ENCODE measurements at regions not wholly inside any gene's neighbourhood (a gene's known extent, or its start where the extent isn't known, plus 50 kb on each side); places are given as distances from the start of the nearest gene placed in this dataset.

- 86 to 87% methylated on average over 12 of the region's 12 CpGs for WGBS, 2 donors
- Histone ChIP-seq H3K27me3 (ENCODE audit: control insufficient read depth in 1 of 2, insufficient read depth in 2 of 2, low read length in 2 of 2) (no peaks in the 10 kb centered on the region), H3K4me1 (ENCODE audit: control insufficient read depth in 2 of 2, insufficient read depth in 2 of 2, low read length in 1 of 2) (peaks cover 0 to 2% of the 10 kb centered on the region in 2 donors), H3K36me3 (ENCODE audit: control insufficient read depth in 2 of 2, insufficient read depth in 2 of 2, low read length in 1 of 2) (no peaks in the 10 kb centered on the region), H3K27ac (ENCODE audit: low read depth in 2 of 2, low read length in 1 of 2) (no peak overlapping the region), H3K9me3 (ENCODE audit: control insufficient read depth in 2 of 2, insufficient read depth in 1 of 2, low read depth in 1 of 2, low read length in 1 of 2) (no peaks in the 10 kb centered on the region), H3K4me3 (ENCODE audit: low read depth in 1 of 2, low read length in 2 of 2) (no peak overlapping the region)
Observed at GRCh38 chr7:47724335-47724982, 142.5 kb upstream of the TNS3 start.

- H3K4me1 ChIP-seq (ENCODE audit: control insufficient read depth in 2 of 2, insufficient read depth in 2 of 2, low read length in 1 of 2): peaks cover 0 to 2% of the 10 kb centered on the region in 2 donors
- no peak overlapping the region for H3K27ac ChIP-seq (ENCODE audit: low read depth in 2 of 2, low read length in 1 of 2)
- WGBS, 2 donors: 94 to 95% methylated on average over 8 of the region's 8 CpGs
- H3K36me3 ChIP-seq (ENCODE audit: control insufficient read depth in 2 of 2, insufficient read depth in 2 of 2, low read length in 1 of 2): no peaks in the 10 kb centered on the region
- no peaks in the 10 kb centered on the region for H3K27me3 ChIP-seq (ENCODE audit: control insufficient read depth in 1 of 2, insufficient read depth in 2 of 2, low read length in 2 of 2)
- H3K9me3 ChIP-seq (ENCODE audit: control insufficient read depth in 2 of 2, insufficient read depth in 1 of 2, low read depth in 1 of 2, low read length in 1 of 2): no peaks in the 10 kb centered on the region
- no peak overlapping the region for H3K4me3 ChIP-seq (ENCODE audit: low read depth in 1 of 2, low read length in 2 of 2)
Observed at GRCh38 chr7:47722126-47722525, 140.2 kb upstream of the TNS3 start.

- Histone ChIP-seq H3K4me3 (ENCODE audit: low read depth in 1 of 2, low read length in 2 of 2) (no peak overlapping the region), H3K27me3 (ENCODE audit: control insufficient read depth in 1 of 2, insufficient read depth in 2 of 2, low read length in 2 of 2) (no peaks in the 10 kb centered on the region), H3K9me3 (ENCODE audit: control insufficient read depth in 2 of 2, insufficient read depth in 1 of 2, low read depth in 1 of 2, low read length in 1 of 2) (no peaks in the 10 kb centered on the region), H3K36me3 (ENCODE audit: control insufficient read depth in 2 of 2, insufficient read depth in 2 of 2, low read length in 1 of 2) (no peaks in the 10 kb centered on the region), H3K27ac (ENCODE audit: low read depth in 2 of 2, low read length in 1 of 2) (no peak overlapping the region), H3K4me1 (ENCODE audit: control insufficient read depth in 2 of 2, insufficient read depth in 2 of 2, low read length in 1 of 2) (peaks cover 0 to 2% of the 10 kb centered on the region in 2 donors)
- WGBS, 2 donors: 94 to 96% methylated on average over 9 of the region's 9 CpGs
Observed at GRCh38 chr7:47721670-47722069, 139.8 kb upstream of the TNS3 start.

GRCh38 chr7:47720907-47721244, 139.0 kb upstream of the TNS3 start:
- Histone ChIP-seq H3K27ac (ENCODE audit: low read depth in 2 of 2, low read length in 1 of 2) (no peak overlapping the region), H3K4me1 (ENCODE audit: control insufficient read depth in 2 of 2, insufficient read depth in 2 of 2, low read length in 1 of 2) (peaks cover 0 to 2% of the 10 kb centered on the region in 2 donors), H3K4me3 (ENCODE audit: low read depth in 1 of 2, low read length in 2 of 2) (no peak overlapping the region), H3K9me3 (ENCODE audit: control insufficient read depth in 2 of 2, insufficient read depth in 1 of 2, low read depth in 1 of 2, low read length in 1 of 2) (no peaks in the 10 kb centered on the region), H3K27me3 (ENCODE audit: control insufficient read depth in 1 of 2, insufficient read depth in 2 of 2, low read length in 2 of 2) (no peaks in the 10 kb centered on the region), H3K36me3 (ENCODE audit: control insufficient read depth in 2 of 2, insufficient read depth in 2 of 2, low read length in 1 of 2) (no peaks in the 10 kb centered on the region)
- WGBS, 2 donors: 88 to 90% methylated on average over 8 of the region's 8 CpGs

- Histone ChIP-seq H3K36me3 (ENCODE audit: control insufficient read depth in 2 of 2, insufficient read depth in 2 of 2, low read length in 1 of 2) (no peaks in the 10 kb centered on the region), H3K4me1 (ENCODE audit: control insufficient read depth in 2 of 2, insufficient read depth in 2 of 2, low read length in 1 of 2) (peaks cover 0 to 2% of the 10 kb centered on the region in 2 donors), H3K4me3 (ENCODE audit: low read depth in 1 of 2, low read length in 2 of 2) (no peak overlapping the region), H3K27ac (ENCODE audit: low read depth in 2 of 2, low read length in 1 of 2) (no peak overlapping the region), H3K9me3 (ENCODE audit: control insufficient read depth in 2 of 2, insufficient read depth in 1 of 2, low read depth in 1 of 2, low read length in 1 of 2) (no peaks in the 10 kb centered on the region), H3K27me3 (ENCODE audit: control insufficient read depth in 1 of 2, insufficient read depth in 2 of 2, low read length in 2 of 2) (no peaks in the 10 kb centered on the region)
- WGBS, 2 donors: 50 to 51% methylated on average over 12 of the region's 12 CpGs
Observed at GRCh38 chr7:47720141-47720906, 138.4 kb upstream of the TNS3 start.

GRCh38 chr7:47719675-47720074, 137.8 kb upstream of the TNS3 start:
- Histone ChIP-seq H3K27me3 (ENCODE audit: control insufficient read depth in 1 of 2, insufficient read depth in 2 of 2, low read length in 2 of 2) (no peaks in the 10 kb centered on the region), H3K4me1 (ENCODE audit: control insufficient read depth in 2 of 2, insufficient read depth in 2 of 2, low read length in 1 of 2) (peaks cover 0 to 2% of the 10 kb centered on the region in 2 donors), H3K4me3 (ENCODE audit: low read depth in 1 of 2, low read length in 2 of 2) (no peak overlapping the region), H3K9me3 (ENCODE audit: control insufficient read depth in 2 of 2, insufficient read depth in 1 of 2, low read depth in 1 of 2, low read length in 1 of 2) (no peaks in the 10 kb centered on the region), H3K36me3 (ENCODE audit: control insufficient read depth in 2 of 2, insufficient read depth in 2 of 2, low read length in 1 of 2) (no peaks in the 10 kb centered on the region), H3K27ac (ENCODE audit: low read depth in 2 of 2, low read length in 1 of 2) (no peak overlapping the region)
- WGBS, 2 donors: 90 to 91% methylated on average over 7 of the region's 7 CpGs

GRCh38 chr7:47715631-47716068, 133.7 kb upstream of the TNS3 start:
- no peaks in the 10 kb centered on the region for H3K36me3 ChIP-seq (ENCODE audit: control insufficient read depth in 2 of 2, insufficient read depth in 2 of 2, low read length in 1 of 2)
- no peak overlapping the region for H3K4me3 ChIP-seq (ENCODE audit: low read depth in 1 of 2, low read length in 2 of 2)
- H3K27ac ChIP-seq (ENCODE audit: low read depth in 2 of 2, low read length in 1 of 2): no peak overlapping the region
- H3K4me1 ChIP-seq (ENCODE audit: control insufficient read depth in 2 of 2, insufficient read depth in 2 of 2, low read length in 1 of 2): peaks cover 0 to 2% of the 10 kb centered on the region in 2 donors
- no peaks in the 10 kb centered on the region for H3K27me3 ChIP-seq (ENCODE audit: control insufficient read depth in 1 of 2, insufficient read depth in 2 of 2, low read length in 2 of 2)
- 94 to 97% methylated on average over 5 of the region's 5 CpGs for WGBS, 2 donors
- no peaks in the 10 kb centered on the region for H3K9me3 ChIP-seq (ENCODE audit: control insufficient read depth in 2 of 2, insufficient read depth in 1 of 2, low read depth in 1 of 2, low read length in 1 of 2)

GRCh38 chr7:47714669-47715607, 133.0 kb upstream of the TNS3 start:
- H3K9me3 ChIP-seq (ENCODE audit: control insufficient read depth in 2 of 2, insufficient read depth in 1 of 2, low read depth in 1 of 2, low read length in 1 of 2): no peaks in the 10 kb centered on the region
- 75 to 77% methylated on average over 6 of the region's 6 CpGs for WGBS, 2 donors
- H3K36me3 ChIP-seq (ENCODE audit: control insufficient read depth in 2 of 2, insufficient read depth in 2 of 2, low read length in 1 of 2): no peaks in the 10 kb centered on the region
- H3K27ac ChIP-seq (ENCODE audit: low read depth in 2 of 2, low read length in 1 of 2): no peak overlapping the region
- H3K4me1 ChIP-seq (ENCODE audit: control insufficient read depth in 2 of 2, insufficient read depth in 2 of 2, low read length in 1 of 2): no peaks in the 10 kb centered on the region
- no peaks in the 10 kb centered on the region for H3K27me3 ChIP-seq (ENCODE audit: control insufficient read depth in 1 of 2, insufficient read depth in 2 of 2, low read length in 2 of 2)
- H3K4me3 ChIP-seq (ENCODE audit: low read depth in 1 of 2, low read length in 2 of 2): no peak overlapping the region

- Histone ChIP-seq H3K4me1 (ENCODE audit: control insufficient read depth in 2 of 2, insufficient read depth in 2 of 2, low read length in 1 of 2) (no peaks in the 10 kb centered on the region), H3K9me3 (ENCODE audit: control insufficient read depth in 2 of 2, insufficient read depth in 1 of 2, low read depth in 1 of 2, low read length in 1 of 2) (no peaks in the 10 kb centered on the region), H3K36me3 (ENCODE audit: control insufficient read depth in 2 of 2, insufficient read depth in 2 of 2, low read length in 1 of 2) (no peaks in the 10 kb centered on the region), H3K27ac (ENCODE audit: low read depth in 2 of 2, low read length in 1 of 2) (no peak overlapping the region), H3K4me3 (ENCODE audit: low read depth in 1 of 2, low read length in 2 of 2) (no peak overlapping the region), H3K27me3 (ENCODE audit: control insufficient read depth in 1 of 2, insufficient read depth in 2 of 2, low read length in 2 of 2) (no peaks in the 10 kb centered on the region)
- 86% methylated on average over 6 of the region's 6 CpGs for WGBS, 2 donors
Observed at GRCh38 chr7:47713595-47713994, 131.7 kb upstream of the TNS3 start.
